WTC11 (cell line): ENCODE measurements at regions not wholly inside any gene's neighbourhood (a gene's known extent, or its start where the extent isn't known, plus 50 kb on each side); places are given as distances from the start of the nearest gene placed in this dataset.

Source experiments
- ATAC-seq: fragments of 200-7000 bp; cut with Tn5 transposase; 2 replicates; pipeline ENCODE4 v1.10.0; 2021; ENCODE audit warnings: mild to moderate bottlenecking, moderate library complexity
- CTCF ChIA-PET: fragments of 300-600 bp; sonication (Branson Sonifier 250); formaldehyde crosslinking; loops from one replicate; lab custom pipeline; 2021; ENCODE audit warnings: antibody characterized with exemption; lab: Charles Lee
- POLR2A ChIA-PET: fragments of 350-600 bp; sonication (Branson Sonifier 250); formaldehyde crosslinking; loops from one replicate; lab custom pipeline; 2021; ENCODE audit warnings: antibody characterized with exemption; lab: Charles Lee
- DNase-seq: peaks from one replicate; pipeline ENCODE4 v3.0.0; 2021; ENCODE audit warnings: low spot score
- H3K27ac Mint-ChIP-seq: 2 replicates; pipeline ENCODE4 v1.8.0; 2021; ENCODE audit warnings: mixed read lengths
- H3K27me3 Mint-ChIP-seq: 2 replicates; pipeline ENCODE4 v1.8.0; 2021; ENCODE audit warnings: low read depth, mild to moderate bottlenecking, moderate library complexity, mixed read lengths
- H3K36me3 Mint-ChIP-seq: 2 replicates; pipeline ENCODE4 v1.8.0; 2021; ENCODE audit warnings: mixed read lengths
- H3K4me1 Mint-ChIP-seq: 2 replicates; pipeline ENCODE4 v1.8.0; 2022; ENCODE audit warnings: mixed read lengths
- H3K4me3 Mint-ChIP-seq: 2 replicates; pipeline ENCODE4 v1.8.0; 2021; ENCODE audit warnings: mild to moderate bottlenecking, moderate library complexity, mixed read lengths
- H3K9me3 Mint-ChIP-seq: 2 replicates; pipeline ENCODE4 v1.8.0; 2021; ENCODE audit warnings: mixed read lengths
- ATF1 ChIP-seq: sonication (generic); formaldehyde crosslinking; IDR thresholded peaks from 2 replicates; pipeline ENCODE4 v1.8.1; 2023; ENCODE audit warnings: mild to moderate bottlenecking, moderate library complexity, missing genetic modification reagents
- ELF4 ChIP-seq: sonication (generic); formaldehyde crosslinking; IDR thresholded peaks from 2 replicates; pipeline ENCODE4 v1.8.1; 2022; ENCODE audit warnings: low read depth, mild to moderate bottlenecking, moderate library complexity, missing genetic modification reagents
- ETV6 ChIP-seq: sonication (generic); formaldehyde crosslinking; IDR thresholded peaks from 2 replicates; pipeline ENCODE4 v1.8.1; 2022; ENCODE audit warnings: mild to moderate bottlenecking, missing genetic modification reagents
- FOXJ3 ChIP-seq: sonication (generic); formaldehyde crosslinking; IDR thresholded peaks from 2 replicates; pipeline ENCODE4 v1.9.0; 2021; ENCODE audit warnings: missing genetic modification reagents, mild to moderate bottlenecking, borderline replicate concordance
- IRF1 ChIP-seq: sonication (generic); formaldehyde crosslinking; IDR thresholded peaks from 2 replicates; pipeline ENCODE4 v1.8.0; 2023; ENCODE audit warnings: missing genetic modification reagents
- NFATC4 ChIP-seq: fragments of 250-450 bp; sonication (Bioruptor Pico); IDR thresholded peaks from 2 replicates; pipeline ENCODE4 v1.9.0; 2021; ENCODE audit warnings: mild to moderate bottlenecking
- NFYB ChIP-seq: sonication (generic); formaldehyde crosslinking; conservative IDR thresholded peaks from 2 replicates; pipeline ENCODE4 v1.8.0; 2022; ENCODE audit warnings: low read depth, missing genetic modification reagents
- NR1H2 ChIP-seq: sonication (generic); formaldehyde crosslinking; IDR thresholded peaks from 2 replicates; pipeline ENCODE4 v1.9.0; 2021; ENCODE audit warnings: mild to moderate bottlenecking, moderate library complexity, missing genetic modification reagents
- SMAD3 ChIP-seq: sonication (generic); formaldehyde crosslinking; IDR thresholded peaks from 2 replicates; pipeline ENCODE4 v1.8.0; 2022; ENCODE audit warnings: missing genetic modification reagents, mild to moderate bottlenecking, borderline replicate concordance
- SMAD4 ChIP-seq: sonication (generic); formaldehyde crosslinking; IDR thresholded peaks from 2 replicates; pipeline ENCODE4 v1.8.0; 2022; ENCODE audit warnings: mild to moderate bottlenecking, missing genetic modification reagents
- TCF7 ChIP-seq: sonication (generic); formaldehyde crosslinking; IDR thresholded peaks from 2 replicates; pipeline ENCODE4 v1.8.0; 2022; ENCODE audit warnings: mild to moderate bottlenecking, low read depth, missing genetic modification reagents, moderate library complexity
- TEAD4 ChIP-seq: sonication (generic); formaldehyde crosslinking; IDR thresholded peaks from 2 replicates; pipeline ENCODE4 v1.8.0; 2022; ENCODE audit warnings: mild to moderate bottlenecking, missing genetic modification reagents
- TP53 ChIP-seq: sonication (generic); formaldehyde crosslinking; IDR thresholded peaks from 2 replicates; pipeline ENCODE4 v1.8.1; 2023; ENCODE audit warnings: mild to moderate bottlenecking, missing genetic modification reagents
- ZNF121 ChIP-seq: sonication (generic); formaldehyde crosslinking; IDR thresholded peaks from 2 replicates; pipeline ENCODE4 v1.8.0; 2023; ENCODE audit warnings: missing genetic modification reagents
- ZNF219 ChIP-seq: sonication (generic); formaldehyde crosslinking; IDR thresholded peaks from 2 replicates; pipeline ENCODE4 v1.8.0; 2023; ENCODE audit warnings: missing genetic modification reagents, mild to moderate bottlenecking, borderline replicate concordance
- ZNF396 ChIP-seq: fragments of 250-450 bp; sonication (Bioruptor Pico); IDR thresholded peaks from 2 replicates; pipeline ENCODE4 v1.8.0; 2021; ENCODE audit warnings: mild to moderate bottlenecking, moderate library complexity, borderline replicate concordance
- TF ChIP-seq, protein P1 (sequence below): sonication (generic); formaldehyde crosslinking; conservative IDR thresholded peaks from 2 replicates; pipeline ENCODE4 v1.8.1; 2023; ENCODE audit warnings: mild to moderate bottlenecking, low read depth, missing genetic modification reagents, moderate library complexity
- TF ChIP-seq, protein P2 (sequence below): fragments of 250-450 bp; sonication (Bioruptor Pico); IDR thresholded peaks from 2 replicates; pipeline ENCODE4 v1.9.0; 2021; ENCODE audit warnings: mild to moderate bottlenecking
- TF ChIP-seq, protein P3 (sequence below): sonication (generic); formaldehyde crosslinking; IDR thresholded peaks from 2 replicates; pipeline ENCODE4 v1.8.0; 2022; ENCODE audit warnings: mild to moderate bottlenecking, missing genetic modification reagents
- TF ChIP-seq, protein P4 (sequence below): sonication (generic); formaldehyde crosslinking; IDR thresholded peaks from 2 replicates; pipeline ENCODE4 v1.8.0; 2022; ENCODE audit warnings: missing genetic modification reagents

DNA sequence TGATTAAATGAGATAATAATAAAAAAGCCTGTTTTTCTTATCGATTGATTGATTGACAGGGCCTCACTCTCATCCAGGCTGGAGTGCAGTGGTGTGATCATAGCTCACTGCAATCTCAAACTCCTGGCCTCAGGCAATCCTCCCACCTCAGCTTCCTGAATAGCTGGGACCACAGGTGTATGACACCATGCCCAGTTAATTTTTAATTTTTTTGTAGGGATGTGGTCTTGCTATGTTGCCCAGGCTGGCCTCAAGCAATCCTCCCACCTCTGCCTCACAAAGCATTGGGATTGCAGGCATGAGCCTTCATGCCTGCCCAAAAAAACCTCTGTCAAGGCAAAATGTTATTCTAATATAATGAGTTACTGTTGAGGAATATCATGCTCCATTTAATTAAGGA, 346.4 kb upstream of the DAB1 start:
- Mint-ChIP-seq H3K9me3 (peaks cover 4% of the 10 kb centered on the region; the same call in 1 of the 2 replicates), H3K4me1 (peaks cover 23% of the 10 kb centered on the region), H3K27me3 (no peaks in the 10 kb centered on the region), H3K27ac (no peak overlapping the region), H3K4me3 (no peak overlapping the region), H3K36me3 (0 out of 2 replicates have a peak, but pooled peaks cover 3% of the 10 kb centered on the region)
- TF ChIP-seq, protein P1, sequence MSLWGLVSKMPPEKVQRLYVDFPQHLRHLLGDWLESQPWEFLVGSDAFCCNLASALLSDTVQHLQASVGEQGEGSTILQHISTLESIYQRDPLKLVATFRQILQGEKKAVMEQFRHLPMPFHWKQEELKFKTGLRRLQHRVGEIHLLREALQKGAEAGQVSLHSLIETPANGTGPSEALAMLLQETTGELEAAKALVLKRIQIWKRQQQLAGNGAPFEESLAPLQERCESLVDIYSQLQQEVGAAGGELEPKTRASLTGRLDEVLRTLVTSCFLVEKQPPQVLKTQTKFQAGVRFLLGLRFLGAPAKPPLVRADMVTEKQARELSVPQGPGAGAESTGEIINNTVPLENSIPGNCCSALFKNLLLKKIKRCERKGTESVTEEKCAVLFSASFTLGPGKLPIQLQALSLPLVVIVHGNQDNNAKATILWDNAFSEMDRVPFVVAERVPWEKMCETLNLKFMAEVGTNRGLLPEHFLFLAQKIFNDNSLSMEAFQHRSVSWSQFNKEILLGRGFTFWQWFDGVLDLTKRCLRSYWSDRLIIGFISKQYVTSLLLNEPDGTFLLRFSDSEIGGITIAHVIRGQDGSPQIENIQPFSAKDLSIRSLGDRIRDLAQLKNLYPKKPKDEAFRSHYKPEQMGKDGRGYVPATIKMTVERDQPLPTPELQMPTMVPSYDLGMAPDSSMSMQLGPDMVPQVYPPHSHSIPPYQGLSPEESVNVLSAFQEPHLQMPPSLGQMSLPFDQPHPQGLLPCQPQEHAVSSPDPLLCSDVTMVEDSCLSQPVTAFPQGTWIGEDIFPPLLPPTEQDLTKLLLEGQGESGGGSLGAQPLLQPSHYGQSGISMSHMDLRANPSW (CRISPR knock-in tag) = no peak
- TF ChIP-seq ETV6 (CRISPR knock-in tag) (no peak), ATF1 (no peak), ZNF219 (CRISPR knock-in tag) (no peak), TP53 (CRISPR knock-in tag) (no peak), NFYB (CRISPR knock-in tag) (no peak), ELF4 (CRISPR knock-in tag) (no peak), NR1H2 (no peak), ZNF121 (CRISPR knock-in tag) (no peak)
- TF ChIP-seq, protein P2, sequence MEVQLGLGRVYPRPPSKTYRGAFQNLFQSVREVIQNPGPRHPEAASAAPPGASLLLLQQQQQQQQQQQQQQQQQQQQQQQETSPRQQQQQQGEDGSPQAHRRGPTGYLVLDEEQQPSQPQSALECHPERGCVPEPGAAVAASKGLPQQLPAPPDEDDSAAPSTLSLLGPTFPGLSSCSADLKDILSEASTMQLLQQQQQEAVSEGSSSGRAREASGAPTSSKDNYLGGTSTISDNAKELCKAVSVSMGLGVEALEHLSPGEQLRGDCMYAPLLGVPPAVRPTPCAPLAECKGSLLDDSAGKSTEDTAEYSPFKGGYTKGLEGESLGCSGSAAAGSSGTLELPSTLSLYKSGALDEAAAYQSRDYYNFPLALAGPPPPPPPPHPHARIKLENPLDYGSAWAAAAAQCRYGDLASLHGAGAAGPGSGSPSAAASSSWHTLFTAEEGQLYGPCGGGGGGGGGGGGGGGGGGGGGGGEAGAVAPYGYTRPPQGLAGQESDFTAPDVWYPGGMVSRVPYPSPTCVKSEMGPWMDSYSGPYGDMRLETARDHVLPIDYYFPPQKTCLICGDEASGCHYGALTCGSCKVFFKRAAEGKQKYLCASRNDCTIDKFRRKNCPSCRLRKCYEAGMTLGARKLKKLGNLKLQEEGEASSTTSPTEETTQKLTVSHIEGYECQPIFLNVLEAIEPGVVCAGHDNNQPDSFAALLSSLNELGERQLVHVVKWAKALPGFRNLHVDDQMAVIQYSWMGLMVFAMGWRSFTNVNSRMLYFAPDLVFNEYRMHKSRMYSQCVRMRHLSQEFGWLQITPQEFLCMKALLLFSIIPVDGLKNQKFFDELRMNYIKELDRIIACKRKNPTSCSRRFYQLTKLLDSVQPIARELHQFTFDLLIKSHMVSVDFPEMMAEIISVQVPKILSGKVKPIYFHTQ = no peak
- no peak for DNase-seq
- ChIA-PET POLR2A (no interaction called here), CTCF (no interaction called here)
- no peak for ATAC-seq

GRCh38 chr1:57761628-57762027, 337.8 kb upstream of the DAB1 start:
- ChIA-PET POLR2A (no interaction called here), CTCF (interaction anchor here (1.1 kb wide), 1 partner anchor 37 kb away, joined by 3 read pairs; no protein-coding TSS in a partner anchor)
- Mint-ChIP-seq H3K9me3 (peaks cover 4% of the 10 kb centered on the region; the same call in 1 of the 2 replicates), H3K27ac (no peak overlapping the region), H3K36me3 (0 out of 2 replicates have a peak, but pooled peaks cover 3% of the 10 kb centered on the region), H3K4me3 (no peak overlapping the region), H3K27me3 (no peaks in the 10 kb centered on the region), H3K4me1 (peaks cover 27% of the 10 kb centered on the region)
- DNase-seq = no peak
- TF ChIP-seq TCF7 (CRISPR knock-in tag) = no peak
- no peak for ATAC-seq

- no peak overlapping the region for H3K4me3 Mint-ChIP-seq
- POLR2A ChIA-PET = no interaction called here
- no peak for DNase-seq
- H3K27ac Mint-ChIP-seq = no peak overlapping the region
- CTCF ChIA-PET = no interaction called here
- H3K9me3 Mint-ChIP-seq = no peaks in the 10 kb centered on the region
- no peaks in the 10 kb centered on the region for H3K27me3 Mint-ChIP-seq
- no peak for ATAC-seq
- no peaks in the 10 kb centered on the region for H3K36me3 Mint-ChIP-seq
- H3K4me1 Mint-ChIP-seq = peaks cover 40% of the 10 kb centered on the region
- TF ChIP-seq, protein P3, sequence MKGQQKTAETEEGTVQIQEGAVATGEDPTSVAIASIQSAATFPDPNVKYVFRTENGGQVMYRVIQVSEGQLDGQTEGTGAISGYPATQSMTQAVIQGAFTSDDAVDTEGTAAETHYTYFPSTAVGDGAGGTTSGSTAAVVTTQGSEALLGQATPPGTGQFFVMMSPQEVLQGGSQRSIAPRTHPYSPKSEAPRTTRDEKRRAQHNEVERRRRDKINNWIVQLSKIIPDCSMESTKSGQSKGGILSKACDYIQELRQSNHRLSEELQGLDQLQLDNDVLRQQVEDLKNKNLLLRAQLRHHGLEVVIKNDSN (CRISPR knock-in tag) = no peak
- no peak for TF ChIP-seq NFATC4 (CRISPR knock-in tag)
- TF ChIP-seq SMAD3 (CRISPR knock-in tag) = no peak
- no peak for TF ChIP-seq IRF1 (CRISPR knock-in tag)
- TF ChIP-seq SMAD4 = no peak
- TF ChIP-seq TEAD4 (CRISPR knock-in tag) = no peak
- no peak for TF ChIP-seq ZNF396 (CRISPR knock-in tag)
- TF ChIP-seq, protein P4, sequence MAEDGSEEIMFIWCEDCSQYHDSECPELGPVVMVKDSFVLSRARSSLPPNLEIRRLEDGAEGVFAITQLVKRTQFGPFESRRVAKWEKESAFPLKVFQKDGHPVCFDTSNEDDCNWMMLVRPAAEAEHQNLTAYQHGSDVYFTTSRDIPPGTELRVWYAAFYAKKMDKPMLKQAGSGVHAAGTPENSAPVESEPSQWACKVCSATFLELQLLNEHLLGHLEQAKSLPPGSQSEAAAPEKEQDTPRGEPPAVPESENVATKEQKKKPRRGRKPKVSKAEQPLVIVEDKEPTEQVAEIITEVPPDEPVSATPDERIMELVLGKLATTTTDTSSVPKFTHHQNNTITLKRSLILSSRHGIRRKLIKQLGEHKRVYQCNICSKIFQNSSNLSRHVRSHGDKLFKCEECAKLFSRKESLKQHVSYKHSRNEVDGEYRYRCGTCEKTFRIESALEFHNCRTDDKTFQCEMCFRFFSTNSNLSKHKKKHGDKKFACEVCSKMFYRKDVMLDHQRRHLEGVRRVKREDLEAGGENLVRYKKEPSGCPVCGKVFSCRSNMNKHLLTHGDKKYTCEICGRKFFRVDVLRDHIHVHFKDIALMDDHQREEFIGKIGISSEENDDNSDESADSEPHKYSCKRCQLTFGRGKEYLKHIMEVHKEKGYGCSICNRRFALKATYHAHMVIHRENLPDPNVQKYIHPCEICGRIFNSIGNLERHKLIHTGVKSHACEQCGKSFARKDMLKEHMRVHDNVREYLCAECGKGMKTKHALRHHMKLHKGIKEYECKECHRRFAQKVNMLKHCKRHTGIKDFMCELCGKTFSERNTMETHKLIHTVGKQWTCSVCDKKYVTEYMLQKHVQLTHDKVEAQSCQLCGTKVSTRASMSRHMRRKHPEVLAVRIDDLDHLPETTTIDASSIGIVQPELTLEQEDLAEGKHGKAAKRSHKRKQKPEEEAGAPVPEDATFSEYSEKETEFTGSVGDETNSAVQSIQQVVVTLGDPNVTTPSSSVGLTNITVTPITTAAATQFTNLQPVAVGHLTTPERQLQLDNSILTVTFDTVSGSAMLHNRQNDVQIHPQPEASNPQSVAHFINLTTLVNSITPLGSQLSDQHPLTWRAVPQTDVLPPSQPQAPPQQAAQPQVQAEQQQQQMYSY (CRISPR knock-in tag) = no peak
- TF ChIP-seq TCF7 (CRISPR knock-in tag) = no peak
- TF ChIP-seq FOXJ3 (CRISPR knock-in tag) = no peak
Observed at GRCh38 chr1:57752843-57753242, 329.0 kb upstream of the DAB1 start.
